SJSA1 (cell line): ENCODE measurements at regions not wholly inside any gene's neighbourhood (a gene's known extent, or its start where the extent isn't known, plus 50 kb on each side); places are given as distances from the start of the nearest gene placed in this dataset.

ENCODE experiments used
- DNase-seq, 2 experiments: peaks; one replicate each; pipeline ENCODE4 v3.0.0-alpha.2; 2015 to 2020; ENCODE audit warnings: low spot score in 2 of 2, low read depth in 1 of 2
- H3K27ac ChIP-seq: fragments of 250-450 bp; sonication (Bioruptor Pico); 2 replicates; pipeline ENCODE4 v1.5.1; 2020; ENCODE audit warnings: mild to moderate bottlenecking, moderate library complexity
- H3K27me3 ChIP-seq: fragments of 250-450 bp; sonication (Bioruptor Pico); replicated peaks from 2 replicates; pipeline ENCODE4 v1.5.1; 2020; ENCODE audit warnings: mild to moderate bottlenecking, moderate library complexity
- H3K36me3 ChIP-seq: fragments of 250-450 bp; sonication (Bioruptor Pico); 2 replicates; pipeline ENCODE4 v1.5.1; 2020; ENCODE audit warnings: mild to moderate bottlenecking
- H3K4me1 ChIP-seq: fragments of 250-450 bp; sonication (Bioruptor Pico); replicated peaks from 2 replicates; pipeline ENCODE4 v1.6.1; 2021; ENCODE audit warnings: mild to moderate bottlenecking
- H3K4me3 ChIP-seq: fragments of 250-450 bp; sonication (Bioruptor Pico); 2 replicates; pipeline ENCODE4 v1.5.1; 2020; ENCODE audit warnings: mild to moderate bottlenecking
- H3K9me3 ChIP-seq: fragments of 250-450 bp; sonication (Bioruptor Pico); replicated peaks from 2 replicates; pipeline ENCODE4 v1.5.1; 2020; ENCODE audit warnings: mild to moderate bottlenecking

DNA sequence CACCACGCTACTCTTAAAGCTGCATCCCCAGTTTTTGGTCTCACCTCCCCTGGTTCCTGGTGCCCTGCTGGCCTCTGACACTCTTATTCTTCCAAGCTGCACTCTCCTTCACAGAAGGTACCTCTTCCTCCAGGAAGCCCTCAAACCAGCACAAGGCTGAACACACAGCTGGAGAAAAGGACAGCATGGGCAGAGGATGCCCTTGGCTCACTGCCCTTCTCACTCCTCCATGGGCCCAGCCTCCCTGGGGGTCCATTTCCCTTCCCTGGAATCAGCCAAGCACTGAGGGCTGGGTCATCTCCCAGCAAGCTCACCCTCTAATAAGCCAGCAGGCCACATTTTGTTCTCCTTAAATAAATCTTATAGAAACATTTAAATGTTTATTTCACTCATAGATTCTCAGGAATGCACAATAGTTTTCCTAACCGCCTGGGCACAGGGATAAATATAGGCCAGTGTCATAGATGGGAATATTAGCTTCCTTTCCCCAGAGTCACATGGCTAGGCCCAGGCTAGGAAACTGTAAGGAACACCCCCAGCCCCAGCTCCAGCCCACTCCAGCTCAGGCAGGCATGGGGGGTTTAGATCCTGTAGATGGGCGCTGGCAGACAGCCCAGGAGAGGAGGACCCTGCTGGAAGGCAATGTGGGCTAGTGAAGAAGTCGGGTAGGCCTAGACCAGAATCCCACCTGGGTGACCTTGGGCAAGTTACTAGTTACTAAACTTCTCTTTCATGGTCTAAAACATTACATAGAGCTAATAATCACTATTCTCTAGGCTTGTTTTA is 51.5 kb downstream of the IRAG1 start:
- H3K27ac ChIP-seq: no peak overlapping the region
- no peak for DNase-seq
- no peaks in the 10 kb centered on the region for H3K36me3 ChIP-seq
- no peaks in the 10 kb centered on the region for H3K4me1 ChIP-seq
- no peaks in the 10 kb centered on the region for H3K9me3 ChIP-seq
- H3K27me3 ChIP-seq: no peaks in the 10 kb centered on the region
- H3K4me3 ChIP-seq: no peak overlapping the region

GRCh38 chr11:10641177-10641911 is 52.2 kb downstream of the IRAG1 start:
- no peaks in the 10 kb centered on the region for H3K36me3 ChIP-seq
- no peaks in the 10 kb centered on the region for H3K9me3 ChIP-seq
- no peaks in the 10 kb centered on the region for H3K27me3 ChIP-seq
- no peak for DNase-seq
- no peaks in the 10 kb centered on the region for H3K4me1 ChIP-seq
- no peak overlapping the region for H3K4me3 ChIP-seq
- H3K27ac ChIP-seq: no peak overlapping the region

DNA sequence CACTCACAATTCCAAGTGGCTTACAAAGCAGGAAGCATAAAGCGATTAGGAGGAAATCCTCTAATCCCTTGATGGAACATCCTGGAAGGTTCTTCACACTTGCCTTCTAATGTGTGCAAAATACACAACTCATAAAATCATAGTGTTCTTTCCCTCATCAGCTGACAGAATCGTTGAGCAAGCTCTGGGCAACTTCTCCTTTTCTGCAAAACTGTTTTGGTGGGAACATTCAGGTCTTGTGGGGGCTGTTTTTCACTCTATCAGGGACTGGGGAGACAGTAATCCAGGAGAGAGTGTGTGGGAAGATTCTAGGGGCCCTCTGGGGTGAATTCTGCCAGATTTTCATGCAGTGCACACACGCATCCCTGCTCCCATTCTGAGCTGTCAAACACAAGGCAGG is 53.2 kb downstream of the IRAG1 start:
- Histone ChIP-seq H3K27me3 (no peaks in the 10 kb centered on the region), H3K36me3 (no peaks in the 10 kb centered on the region), H3K4me1 (no peaks in the 10 kb centered on the region), H3K4me3 (no peak overlapping the region), H3K27ac (no peak overlapping the region), H3K9me3 (no peaks in the 10 kb centered on the region)
- DNase-seq: no peak

DNA sequence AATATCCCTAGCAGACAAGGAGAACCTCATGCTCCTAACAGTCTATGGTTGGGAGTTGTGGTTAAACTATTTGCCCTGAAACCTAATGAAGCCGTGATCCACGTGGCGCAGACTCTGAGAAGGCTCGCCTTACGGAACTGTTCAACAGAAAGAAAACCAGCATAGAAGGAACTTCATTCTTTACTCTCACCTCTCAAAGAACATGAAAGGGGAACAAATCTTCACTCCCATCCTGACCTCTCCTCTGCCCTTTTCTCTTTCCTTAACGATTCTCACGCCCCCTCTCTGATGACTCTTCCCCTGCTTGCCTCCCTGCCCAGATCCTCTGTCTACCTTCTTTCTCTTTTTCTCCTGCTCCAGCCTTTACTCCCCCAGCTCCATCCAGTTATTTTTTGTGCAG is 54.2 kb downstream of the IRAG1 start:
- DNase-seq: no peak
- Histone ChIP-seq H3K9me3 (no peaks in the 10 kb centered on the region), H3K36me3 (no peaks in the 10 kb centered on the region), H3K4me3 (no peak overlapping the region), H3K27me3 (no peaks in the 10 kb centered on the region), H3K27ac (no peak overlapping the region), H3K4me1 (no peaks in the 10 kb centered on the region)

DNA sequence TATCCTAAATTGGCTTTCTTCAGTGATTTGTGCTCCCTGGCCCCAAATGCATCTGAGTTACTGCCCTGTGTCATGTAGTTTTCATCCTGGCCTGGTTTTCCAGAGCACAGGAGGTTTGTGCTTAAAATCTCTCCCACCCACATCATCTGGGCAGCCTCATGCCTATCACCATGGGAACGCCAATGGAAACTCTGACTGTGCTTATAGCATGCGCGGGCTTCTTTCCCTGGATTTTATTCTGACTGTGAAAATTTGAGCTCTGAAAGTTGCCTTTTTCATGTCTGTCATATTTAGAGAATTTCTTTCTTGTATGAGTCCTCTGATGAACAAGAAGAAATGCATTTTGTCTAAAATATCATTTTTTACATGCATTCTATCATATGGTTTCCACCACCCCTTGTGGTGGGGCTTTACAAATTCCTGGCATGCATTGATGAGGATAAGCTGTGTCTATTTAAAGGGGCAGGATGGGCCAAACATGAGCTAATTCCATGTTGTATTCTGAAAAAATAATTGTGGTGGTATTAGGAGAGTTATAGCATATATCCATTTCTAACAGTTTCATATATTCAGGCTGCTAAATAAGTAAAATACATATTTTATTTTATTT is 55.1 kb downstream of the IRAG1 start:
- no peaks in the 10 kb centered on the region for H3K27me3 ChIP-seq
- no peaks in the 10 kb centered on the region for H3K4me1 ChIP-seq
- H3K4me3 ChIP-seq: no peak overlapping the region
- no peaks in the 10 kb centered on the region for H3K9me3 ChIP-seq
- no peak overlapping the region for H3K27ac ChIP-seq
- H3K36me3 ChIP-seq: no peaks in the 10 kb centered on the region
- no peak for DNase-seq

GRCh38 chr11:10637731-10638151 is 55.8 kb downstream of the IRAG1 start:
- Histone ChIP-seq H3K9me3 (no peaks in the 10 kb centered on the region), H3K4me3 (no peak overlapping the region), H3K36me3 (no peaks in the 10 kb centered on the region)

DNA sequence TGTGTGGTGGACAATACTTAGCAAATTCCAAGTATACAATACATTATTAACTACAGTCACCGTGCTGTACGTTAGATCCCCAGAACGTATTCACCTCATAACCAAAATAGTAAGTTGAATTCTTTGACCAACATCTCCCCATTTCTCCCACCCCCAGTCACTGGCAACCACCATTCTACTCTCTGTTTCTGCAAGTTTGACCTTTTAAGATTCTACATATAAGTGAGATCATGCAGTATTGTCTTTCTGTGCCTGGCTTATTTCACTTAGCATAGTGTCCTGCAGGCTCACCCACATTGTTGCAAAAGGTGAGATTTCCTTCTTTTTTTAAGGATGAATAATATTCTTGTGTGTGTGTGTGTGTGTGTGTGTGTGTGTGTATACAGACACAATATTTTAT is 59.1 kb downstream of the IRAG1 start:
- no peak for DNase-seq
- H3K36me3 ChIP-seq: no peaks in the 10 kb centered on the region
- no peak overlapping the region for H3K27ac ChIP-seq
- H3K4me1 ChIP-seq: no peaks in the 10 kb centered on the region
- no peaks in the 10 kb centered on the region for H3K9me3 ChIP-seq
- H3K27me3 ChIP-seq: no peaks in the 10 kb centered on the region
- no peak overlapping the region for H3K4me3 ChIP-seq

More at GRCh38 chr11:10637731-10638151, 55.8 kb downstream of the IRAG1 start:
- Histone ChIP-seq H3K27ac (no peak overlapping the region), H3K4me1 (no peaks in the 10 kb centered on the region), H3K27me3 (no peaks in the 10 kb centered on the region)
- no peak for DNase-seq

DNA sequence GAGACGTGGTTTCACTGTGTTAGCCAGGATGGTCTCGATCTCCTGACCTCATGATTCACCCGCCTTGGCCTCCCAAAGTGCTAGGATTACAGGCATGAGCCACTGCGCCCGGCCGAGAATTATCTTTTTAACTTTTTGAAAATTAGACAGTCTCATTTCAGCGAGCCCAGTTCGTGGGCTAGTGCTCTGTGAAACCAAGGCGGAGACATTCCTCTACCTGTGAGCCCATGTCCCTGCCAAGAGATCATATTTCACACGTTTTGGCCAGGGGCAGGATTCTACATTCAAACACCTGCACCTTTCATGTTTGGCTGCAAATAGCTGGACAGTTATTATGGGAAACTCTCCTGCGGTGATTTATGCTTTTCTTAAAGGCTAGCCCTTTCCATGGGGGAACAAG is 60.3 kb downstream of the IRAG1 start:
- H3K27ac ChIP-seq: no peak overlapping the region
- no peaks in the 10 kb centered on the region for H3K36me3 ChIP-seq
- H3K9me3 ChIP-seq: no peaks in the 10 kb centered on the region
- DNase-seq: no peak
- no peaks in the 10 kb centered on the region for H3K4me1 ChIP-seq
- H3K4me3 ChIP-seq: no peak overlapping the region
- H3K27me3 ChIP-seq: no peaks in the 10 kb centered on the region

DNA sequence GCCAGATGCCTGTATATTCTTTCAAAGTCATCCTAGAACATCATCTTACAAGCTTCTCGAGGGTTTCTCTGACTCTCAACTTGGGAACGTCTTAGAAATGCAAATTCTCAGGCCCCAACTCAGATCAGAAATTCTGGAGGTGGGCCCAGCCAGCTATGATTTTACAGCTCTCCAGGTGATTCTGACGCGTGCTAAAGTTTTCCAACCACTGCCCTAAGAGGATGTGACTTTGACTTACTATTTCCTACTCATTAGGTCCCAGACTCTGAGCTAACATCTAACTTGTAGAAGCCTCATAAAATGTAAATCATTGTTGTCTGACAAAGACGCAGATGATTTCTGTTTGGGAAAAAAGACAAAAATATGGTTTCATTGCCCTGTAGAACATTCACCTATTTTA is 61.1 kb downstream of the IRAG1 start:
- Histone ChIP-seq H3K36me3 (no peaks in the 10 kb centered on the region), H3K27ac (no peak overlapping the region), H3K4me1 (no peaks in the 10 kb centered on the region), H3K27me3 (no peaks in the 10 kb centered on the region), H3K9me3 (no peaks in the 10 kb centered on the region), H3K4me3 (no peak overlapping the region)
- no peak for DNase-seq

DNA sequence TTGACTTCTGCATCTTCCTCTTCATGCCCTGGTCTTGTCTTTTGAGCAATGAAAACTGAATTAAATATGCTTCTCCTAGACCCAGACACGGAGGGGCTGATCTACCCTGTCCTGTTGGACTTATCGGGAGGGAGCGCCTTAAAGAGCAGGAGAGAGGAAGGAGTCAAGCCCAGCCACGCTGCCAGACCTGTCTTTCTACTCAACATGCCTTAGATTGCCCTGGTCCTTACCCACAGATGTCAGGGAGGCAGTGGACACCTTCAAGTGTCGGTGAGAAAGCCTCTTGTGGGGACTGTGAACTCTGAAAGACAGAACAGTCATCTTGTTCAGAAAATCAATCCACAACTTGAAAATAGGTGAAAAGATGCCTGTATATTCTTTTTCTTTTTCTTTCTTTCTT is 61.8 kb downstream of the IRAG1 start:
- H3K27ac ChIP-seq: no peak overlapping the region
- no peaks in the 10 kb centered on the region for H3K27me3 ChIP-seq
- H3K4me3 ChIP-seq: no peak overlapping the region
- DNase-seq: no peak
- no peaks in the 10 kb centered on the region for H3K36me3 ChIP-seq
- H3K9me3 ChIP-seq: no peaks in the 10 kb centered on the region
- H3K4me1 ChIP-seq: no peaks in the 10 kb centered on the region

DNA sequence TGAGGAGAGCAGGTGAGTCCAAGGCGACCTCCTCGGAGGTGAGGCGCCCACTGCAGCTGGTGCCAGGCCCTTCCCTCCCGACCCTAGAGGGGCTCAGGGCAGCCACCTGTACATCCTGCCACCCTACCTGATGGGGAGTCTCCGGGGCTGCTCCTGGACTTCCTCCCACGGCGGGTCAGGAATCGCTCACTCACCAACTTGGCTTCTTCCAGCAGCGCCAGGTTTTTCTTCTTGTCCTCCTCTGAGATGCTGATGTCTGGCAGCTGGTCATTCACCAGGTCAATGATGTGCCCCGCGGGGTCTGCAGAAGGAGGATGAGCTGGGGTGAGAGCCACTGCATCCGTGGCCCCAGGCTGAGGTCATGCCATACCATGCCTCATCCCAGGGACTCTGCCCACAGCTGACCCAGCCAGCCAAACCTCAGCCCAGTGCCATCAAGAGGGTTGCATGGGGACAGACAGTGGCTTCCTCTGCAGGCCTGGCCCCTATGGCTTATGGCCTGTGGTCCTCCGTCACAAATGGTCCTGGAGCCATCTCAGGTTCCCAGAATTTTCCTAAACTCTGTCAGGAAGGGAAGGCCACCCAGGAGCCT is 61.0 kb upstream of the LYVE1 start:
- Histone ChIP-seq H3K36me3 (no peaks in the 10 kb centered on the region), H3K9me3 (no peaks in the 10 kb centered on the region), H3K4me3 (no peak overlapping the region)

DNA sequence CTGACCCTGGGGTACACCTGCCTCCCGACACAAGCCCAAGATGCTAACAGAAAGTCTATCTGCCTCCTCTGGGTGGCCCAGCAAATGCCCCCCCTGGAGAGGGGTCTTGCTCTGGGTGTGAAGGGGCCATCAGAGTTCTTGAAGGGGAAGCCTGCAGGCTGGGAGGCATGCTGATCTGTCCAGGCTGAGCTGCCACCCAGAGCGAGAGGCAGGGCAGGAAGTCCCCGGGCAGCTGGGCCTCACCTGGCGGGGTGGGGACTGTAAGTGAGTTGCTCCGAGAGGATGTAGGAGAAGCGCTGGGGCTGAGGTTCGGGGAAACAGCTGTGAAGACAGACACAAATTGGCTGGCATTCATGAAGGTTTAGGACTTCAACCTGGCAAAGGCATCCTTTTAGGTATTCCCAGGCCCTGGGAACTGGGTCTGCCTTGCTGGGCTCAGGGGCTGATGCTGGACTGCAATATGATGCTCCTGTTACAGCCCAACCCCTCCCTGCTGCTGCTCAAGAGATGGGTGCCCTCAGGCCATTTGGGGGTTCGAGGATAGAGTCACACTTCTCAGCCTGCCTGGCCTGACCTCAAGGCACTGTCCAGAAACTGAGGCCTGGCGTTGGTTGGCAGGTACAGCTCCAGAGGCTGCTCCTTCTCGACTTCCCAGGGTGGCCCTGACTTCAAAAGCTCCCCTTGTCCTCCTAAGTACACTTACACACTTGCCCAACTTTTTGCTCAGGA is 60.2 kb upstream of the LYVE1 start:
- Histone ChIP-seq H3K27ac (no peak overlapping the region), H3K4me3 (no peak overlapping the region), H3K9me3 (no peaks in the 10 kb centered on the region; the same call in 1 of the 2 replicates)

More for the DNA sequence above, 61.0 kb upstream of the LYVE1 start:
- no peaks in the 10 kb centered on the region for H3K4me1 ChIP-seq
- H3K27ac ChIP-seq: no peak overlapping the region
- no peaks in the 10 kb centered on the region for H3K27me3 ChIP-seq
- DNase-seq: no peak

GRCh38 chr11:10627816-10628215 is 59.4 kb upstream of the LYVE1 start:
- peaks cover 7% of the 10 kb centered on the region for H3K4me1 ChIP-seq
- H3K4me3 ChIP-seq: no peak overlapping the region
- H3K36me3 ChIP-seq: no peaks in the 10 kb centered on the region
- no peak for DNase-seq
- no peaks in the 10 kb centered on the region; the same call in 1 of the 2 replicates for H3K9me3 ChIP-seq
- no peak overlapping the region for H3K27ac ChIP-seq
- H3K27me3 ChIP-seq: no peaks in the 10 kb centered on the region

More for the DNA sequence above, 60.2 kb upstream of the LYVE1 start:
- DNase-seq: no peak
- Histone ChIP-seq H3K36me3 (no peaks in the 10 kb centered on the region), H3K4me1 (peaks cover 2% of the 10 kb centered on the region), H3K27me3 (no peaks in the 10 kb centered on the region)
